H54 (cell line): ENCODE measurements at regions not wholly inside any gene's neighbourhood (a gene's known extent, or its start where the extent isn't known, plus 50 kb on each side); places are given as distances from the start of the nearest gene placed in this dataset.

Experiments
- DNase-seq: peaks from one replicate; pipeline ENCODE4 v3.0.0; 2011; ENCODE audit warnings: low spot score, mixed read lengths; ENCODE audit not compliant: insufficient read length
- FAIRE-seq: peaks from 3 replicates; lab custom pipeline; 2011; peaks lifted over from hg19 to GRCh38; lab: Jason Lieb, UNC
- POLR2A ChIP-seq: IDR thresholded peaks from 2 replicates; pipeline ENCODE4 v1.6.1; 2011; ENCODE audit warnings: low read depth, mild to moderate bottlenecking, low read length

- no peak for TF ChIP-seq POLR2A
- FAIRE-seq (peak; percentile 67), DNase-seq (peak; percentile 41)
These were observed 52.4 kb upstream of the SSX2IP start for GRCh38 chr1:84742653-84743052.

DNA sequence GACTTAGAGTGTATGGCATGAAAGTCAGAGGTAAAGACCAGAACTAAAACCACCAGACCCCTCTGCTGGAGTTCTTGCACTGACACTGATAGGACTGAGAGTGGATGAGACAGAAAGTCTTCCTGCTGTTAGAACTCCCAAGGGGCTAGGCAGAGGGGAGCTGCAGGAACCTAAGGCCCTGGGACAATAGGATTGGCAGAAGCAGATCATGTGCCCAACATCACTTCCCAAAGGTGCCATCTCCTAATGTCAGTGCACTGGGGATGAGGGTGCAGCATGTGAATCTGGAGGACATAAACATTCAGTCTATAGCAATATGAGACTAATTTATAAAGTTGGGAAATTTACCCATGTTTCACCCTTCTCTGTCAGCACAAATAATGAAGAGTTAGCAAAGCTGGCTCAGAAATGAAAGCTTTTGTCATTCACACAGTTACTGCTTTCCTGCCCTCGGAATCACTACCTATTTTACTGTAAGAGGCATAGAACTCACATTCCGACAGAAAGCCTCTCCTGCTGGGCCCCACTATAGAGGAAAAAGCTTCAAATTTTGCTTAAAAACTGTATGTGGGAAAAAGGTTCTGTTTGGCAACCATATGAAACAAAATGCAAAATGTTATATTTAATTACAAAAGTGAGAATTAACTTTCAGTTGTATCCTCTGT lies 49.9 kb upstream of the SSX2IP start:
- no peak for DNase-seq
- TF ChIP-seq POLR2A: no peak
- no peak for FAIRE-seq
